NCI-H187 treated with DMSO at 0.1 percent for 48 hours (cell line): ENCODE measurements at regions not wholly inside any gene's neighbourhood (a gene's known extent, or its start where the extent isn't known, plus 50 kb on each side); places are given as distances from the start of the nearest gene placed in this dataset.

Experiments
- DNase-seq: peaks from one replicate; lab custom pipeline; 2025; lab: John Stamatoyannopoulos, UW

DNA sequence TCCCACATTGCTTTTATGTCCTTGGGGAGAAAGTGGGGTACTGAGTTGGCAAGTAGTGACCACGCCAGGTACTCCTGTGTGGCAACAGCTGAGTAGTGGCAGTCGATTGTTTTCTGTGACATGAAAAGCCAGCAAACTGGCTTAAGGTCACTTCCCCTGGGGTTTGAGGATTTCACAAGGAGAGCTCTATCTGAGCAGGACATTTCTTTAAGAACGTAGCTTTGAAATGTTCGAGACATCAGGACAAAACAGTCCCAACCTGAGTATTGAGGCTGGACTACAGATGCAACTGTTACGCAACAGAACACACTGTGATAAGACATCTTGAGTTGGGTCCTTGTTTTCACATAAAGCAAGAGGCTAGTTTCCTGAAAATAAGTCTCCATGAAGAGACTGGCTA is 146.7 kb upstream of the KLF14 start:
- DNase-seq, result no peak

DNA sequence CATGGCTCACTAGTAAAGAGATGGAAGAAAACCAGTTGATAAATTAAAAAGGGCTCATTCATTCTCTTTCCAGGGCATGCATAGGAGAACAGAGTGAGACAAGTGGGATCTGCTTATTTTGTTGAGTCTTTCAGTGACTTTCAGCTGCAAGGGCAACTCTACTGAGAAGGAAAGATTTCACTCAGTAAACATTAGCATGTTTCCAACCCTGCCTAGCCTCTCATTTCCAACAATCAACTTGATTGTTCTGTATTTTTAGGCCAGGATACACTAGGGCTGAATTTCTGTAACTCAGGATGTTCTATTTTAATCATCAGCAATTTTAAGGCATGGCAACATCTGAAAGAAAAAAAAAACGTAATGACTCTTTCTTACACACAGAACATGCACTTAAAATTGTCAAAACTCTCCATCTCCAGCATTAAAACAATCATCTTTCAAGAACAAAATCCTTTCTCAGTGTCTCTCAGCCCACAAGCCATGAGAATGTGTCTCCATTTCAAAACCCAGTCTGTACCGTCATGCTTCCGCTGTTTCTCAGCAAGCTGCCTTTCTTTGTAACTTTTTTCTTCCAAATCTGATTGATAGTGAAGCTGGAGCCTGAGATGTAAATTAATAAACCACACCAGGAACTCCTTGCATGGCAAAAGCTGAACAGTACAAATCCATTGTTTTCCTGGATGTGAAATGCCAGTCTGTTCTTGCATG is 147.2 kb upstream of the KLF14 start:
- no peak for DNase-seq

GRCh38 chr7:130881799-130882141 is 147.8 kb upstream of the KLF14 start:
- no peak for DNase-seq

DNA sequence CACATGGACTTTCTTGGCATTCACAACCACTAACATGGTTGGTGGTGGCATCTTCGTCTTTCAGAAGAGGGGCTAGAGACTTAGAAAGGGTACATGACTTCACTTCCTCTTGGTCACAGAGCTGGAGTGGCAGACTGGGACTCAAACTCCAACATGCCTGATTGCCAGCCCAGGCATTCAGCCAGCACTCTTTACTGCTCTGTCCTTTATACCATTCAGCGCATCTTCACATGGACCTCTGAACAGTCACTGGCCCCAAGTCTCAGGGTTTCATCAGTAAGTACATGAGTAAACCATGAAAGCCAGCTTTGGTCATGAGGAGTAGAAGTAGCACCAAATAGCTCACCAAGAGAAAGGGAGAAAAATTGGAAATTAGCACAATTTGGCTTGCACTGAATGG is 148.4 kb upstream of the KLF14 start:
- no peak for DNase-seq

DNA sequence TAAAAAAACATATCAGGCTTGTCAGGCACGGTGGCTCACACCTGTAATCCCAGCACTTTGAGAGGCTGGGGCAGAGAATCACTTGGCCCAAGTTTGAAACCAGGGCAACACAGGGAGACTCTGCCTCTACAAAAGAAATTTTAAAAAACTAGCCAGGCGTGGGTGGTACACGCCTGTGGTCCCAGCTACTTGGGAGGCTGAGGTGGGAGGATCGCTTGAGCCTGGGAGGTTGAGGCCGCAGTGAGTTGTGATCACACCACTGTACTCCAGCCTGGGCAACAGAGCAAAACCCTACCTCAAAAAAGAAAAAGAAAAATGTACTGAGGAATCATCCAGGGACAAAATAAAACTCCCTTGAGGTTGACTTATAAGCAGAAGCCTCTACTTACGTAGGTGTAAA is 149.9 kb upstream of the KLF14 start:
- no peak for DNase-seq

DNA sequence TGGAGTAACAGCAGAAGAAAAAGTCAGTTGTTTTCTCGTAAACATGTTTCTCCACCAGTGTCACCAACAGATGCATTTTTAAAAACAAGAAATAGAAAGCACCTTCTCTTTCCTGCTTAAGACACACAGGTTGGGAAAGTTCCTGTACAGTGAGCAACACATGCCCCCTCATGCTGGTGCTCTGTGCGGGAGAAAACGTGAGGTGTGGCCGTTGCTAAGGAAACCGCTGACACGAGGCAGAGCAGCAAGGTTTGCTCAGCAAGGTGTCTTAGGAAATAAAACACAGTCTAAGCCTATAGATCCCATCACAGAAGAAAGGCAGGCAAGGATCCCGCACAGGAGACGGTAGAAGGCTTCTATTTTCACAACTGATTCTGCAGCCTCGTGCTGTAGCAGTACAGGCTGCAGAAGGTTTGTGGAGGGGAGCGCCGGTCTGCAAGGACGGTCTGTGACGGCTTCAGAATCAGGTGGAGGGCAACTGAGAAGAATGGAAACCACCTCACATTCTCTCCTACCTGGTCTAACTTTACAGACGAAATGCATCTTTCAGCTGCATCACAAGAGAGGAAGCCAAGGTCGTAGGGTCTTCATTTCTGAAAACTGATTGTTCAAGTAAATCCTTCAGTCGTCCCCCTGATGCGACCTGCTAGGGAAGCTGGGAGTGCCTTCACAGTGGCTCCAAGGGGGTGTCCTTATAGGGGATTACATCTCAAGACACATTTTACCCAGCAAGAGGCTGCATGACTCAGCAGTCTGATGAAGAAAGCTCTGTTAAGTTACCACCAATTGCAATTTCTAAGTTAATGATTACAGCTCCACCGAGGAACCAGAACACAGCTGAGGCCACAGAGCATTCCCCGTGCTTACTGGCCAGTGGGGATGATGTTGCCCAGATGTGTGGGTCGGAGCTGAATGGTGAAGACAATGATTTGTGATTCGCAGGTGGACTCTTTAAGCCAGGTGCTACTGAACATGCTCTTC is 150.7 kb upstream of the KLF14 start:
- DNase-seq, result no peak

DNA sequence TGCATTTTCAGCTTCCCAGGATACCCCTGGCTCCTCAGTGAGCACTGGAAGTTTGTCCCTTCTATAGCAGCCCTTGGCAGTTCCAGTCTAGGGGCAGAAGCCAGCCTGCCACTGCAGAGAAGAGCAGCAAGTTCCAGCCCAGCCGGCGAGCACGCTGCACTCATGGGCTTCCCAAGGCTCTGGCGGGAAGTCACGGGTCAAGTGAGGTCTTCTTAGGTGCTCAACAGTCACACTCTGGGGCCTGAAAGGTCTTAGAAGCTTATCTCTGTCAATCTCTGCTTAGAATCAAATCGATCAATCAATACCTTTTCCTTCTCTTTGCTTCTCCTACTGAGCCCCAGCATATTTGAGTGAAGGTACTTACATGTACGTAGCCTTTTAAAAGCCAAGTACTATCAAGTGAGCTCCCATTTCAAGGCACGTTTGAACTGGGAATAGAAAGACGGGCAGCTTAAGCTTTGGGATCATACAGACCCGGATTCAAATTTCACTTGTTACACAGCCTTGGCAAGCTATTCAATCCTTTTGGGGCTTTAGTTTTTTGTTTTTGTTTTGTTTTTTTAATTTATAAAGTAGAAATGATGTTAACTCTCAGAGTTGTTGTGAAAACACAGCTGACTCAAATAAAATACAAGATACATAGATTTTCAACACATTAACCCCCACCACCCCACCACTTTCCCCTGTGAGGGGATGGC is 152.6 kb upstream of the KLF14 start:
- DNase-seq, result no peak

DNA sequence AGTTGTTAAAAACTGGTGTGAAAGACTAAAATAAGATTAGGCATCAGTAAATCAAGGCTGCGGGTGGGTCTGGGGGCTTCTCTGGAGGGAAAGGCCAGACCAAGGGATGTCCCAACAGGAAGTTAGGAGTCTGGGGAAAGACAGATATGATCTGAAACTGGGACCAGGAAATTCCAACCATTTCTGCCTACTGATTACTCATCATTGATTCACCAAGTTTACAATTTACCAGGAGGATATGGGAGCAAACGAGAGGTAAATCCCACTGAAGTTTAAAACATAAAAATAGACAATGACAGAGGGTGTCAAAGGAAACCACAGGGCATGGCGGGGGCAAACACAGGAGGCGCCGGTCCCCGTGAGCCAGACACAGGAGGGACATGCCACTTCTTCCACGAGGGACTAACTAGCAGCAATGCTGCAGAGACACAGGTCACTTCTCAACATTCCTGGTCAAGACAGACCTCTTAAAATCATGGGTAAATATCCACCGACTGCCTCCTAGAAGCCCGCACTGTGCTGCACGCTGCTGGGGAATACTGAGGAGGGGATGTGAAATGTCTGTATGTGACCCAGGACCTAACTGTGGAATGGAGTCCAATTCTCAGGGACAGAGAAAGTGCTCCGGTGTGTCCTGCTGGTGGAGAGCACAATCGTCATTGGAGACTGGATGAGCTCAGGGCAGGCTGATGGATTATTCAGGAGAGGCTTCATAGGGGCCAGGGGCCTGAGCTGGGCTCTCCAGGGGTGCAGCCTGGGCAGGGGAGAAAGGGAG is 153.4 kb upstream of the KLF14 start:
- DNase-seq, result no peak

DNA sequence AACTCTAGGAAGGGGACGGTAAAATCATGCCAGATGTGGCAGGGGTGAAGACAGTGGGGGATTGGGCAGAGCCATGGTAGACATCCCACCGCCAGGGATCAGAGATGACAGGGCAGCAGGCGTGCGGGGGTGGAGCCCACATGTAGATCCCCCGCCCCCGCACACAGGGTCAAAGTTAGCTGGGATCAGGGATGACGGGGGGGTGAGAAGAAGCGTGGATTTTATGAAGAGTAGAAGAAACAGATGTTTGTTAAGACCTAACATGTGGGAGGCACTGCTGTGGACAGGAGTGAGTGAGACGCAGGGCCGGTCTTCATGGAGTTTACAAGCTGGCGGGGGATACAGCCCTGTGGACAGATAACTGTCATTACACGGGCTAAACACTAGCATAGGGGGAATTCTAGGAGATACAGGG is 154.0 kb upstream of the KLF14 start:
- DNase-seq, result no peak

GRCh38 chr7:130888468-130888867 is 154.5 kb upstream of the KLF14 start:
- no peak for DNase-seq

DNA sequence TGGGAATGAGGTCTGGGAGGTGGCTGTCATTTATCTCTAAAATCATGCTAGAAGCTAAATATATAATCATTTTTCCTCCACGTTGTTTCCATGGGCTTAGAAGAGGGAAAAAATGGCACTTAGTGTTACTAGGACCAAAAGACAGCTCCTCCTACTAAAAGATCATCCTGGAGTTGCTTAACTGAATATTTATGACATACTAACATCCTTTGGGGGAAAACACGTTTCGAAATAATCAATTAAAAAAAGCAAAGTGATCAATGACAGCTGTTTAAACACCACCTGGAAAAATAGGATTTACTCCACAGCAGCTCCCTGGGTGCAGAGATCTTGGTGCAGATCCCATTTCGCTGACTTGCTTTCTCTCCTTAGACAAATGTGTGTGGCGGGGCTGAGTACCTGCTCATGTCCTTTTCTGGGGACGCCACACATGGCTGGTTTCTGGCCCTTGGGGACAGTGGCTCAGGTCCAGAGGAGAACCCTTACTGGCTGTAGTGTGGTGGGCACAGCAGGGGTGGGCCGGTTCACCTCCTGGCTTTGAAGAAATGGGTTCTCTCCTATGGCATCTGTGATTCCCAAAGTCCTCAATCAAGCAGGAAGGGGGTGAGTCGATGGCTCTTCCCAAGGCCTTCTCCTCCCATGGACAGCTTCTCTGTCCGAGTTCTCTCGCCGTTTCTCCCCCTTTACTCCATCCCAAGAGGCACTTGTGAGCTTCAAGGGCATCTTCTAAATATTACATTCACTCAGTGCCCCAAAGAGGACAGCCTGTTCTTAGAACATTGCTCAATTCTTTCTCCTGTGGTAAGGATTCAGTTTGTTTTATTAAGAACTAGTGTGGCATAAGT is 156.4 kb upstream of the KLF14 start:
- no peak for DNase-seq

DNA sequence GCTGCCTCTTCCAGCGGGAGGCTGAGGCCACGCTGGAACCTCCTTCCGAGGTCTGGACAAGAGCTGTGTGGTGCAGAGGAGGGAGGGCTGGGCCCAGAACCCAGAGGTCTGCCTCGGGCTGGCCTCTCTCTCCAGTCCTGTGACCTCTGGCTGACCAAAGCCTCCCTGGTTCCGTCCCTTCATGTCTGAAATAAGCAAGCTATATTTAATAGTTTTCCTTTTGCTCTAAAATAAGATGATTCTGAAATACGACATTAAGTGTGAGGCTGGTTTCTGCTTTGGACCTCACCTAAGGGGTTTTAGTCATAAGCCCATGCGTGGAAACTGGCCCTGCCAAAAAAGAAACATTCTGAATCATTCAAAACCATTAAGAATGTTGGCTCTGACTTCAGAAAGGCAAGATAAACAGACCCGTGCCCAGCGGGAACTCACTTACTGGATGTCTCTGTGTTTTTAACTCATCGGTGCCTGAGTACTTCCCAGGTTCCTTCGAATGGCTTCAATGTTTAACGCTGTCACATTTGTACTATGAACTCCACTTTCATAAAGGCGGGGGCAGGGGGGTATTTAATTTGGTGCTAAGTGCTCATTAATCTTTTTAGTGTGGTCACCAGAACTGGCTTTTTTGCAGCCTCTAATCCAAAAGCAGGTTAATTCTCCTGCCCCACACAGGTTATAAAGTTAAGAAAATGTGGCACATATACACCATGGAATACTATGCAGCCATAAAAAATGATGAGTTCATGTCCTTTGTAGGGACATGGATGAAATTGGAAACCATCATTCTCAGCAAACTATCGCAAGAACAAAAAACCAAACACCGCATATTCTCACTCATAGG is 157.5 kb upstream of the KLF14 start:
- DNase-seq, result no peak

- DNase-seq, result no peak
These were observed 159.5 kb upstream of the KLF14 start for GRCh38 chr7:130893441-130893894.

- DNase-seq, result no peak
These were observed 160.3 kb upstream of the KLF14 start for GRCh38 chr7:130894146-130894908.

DNA sequence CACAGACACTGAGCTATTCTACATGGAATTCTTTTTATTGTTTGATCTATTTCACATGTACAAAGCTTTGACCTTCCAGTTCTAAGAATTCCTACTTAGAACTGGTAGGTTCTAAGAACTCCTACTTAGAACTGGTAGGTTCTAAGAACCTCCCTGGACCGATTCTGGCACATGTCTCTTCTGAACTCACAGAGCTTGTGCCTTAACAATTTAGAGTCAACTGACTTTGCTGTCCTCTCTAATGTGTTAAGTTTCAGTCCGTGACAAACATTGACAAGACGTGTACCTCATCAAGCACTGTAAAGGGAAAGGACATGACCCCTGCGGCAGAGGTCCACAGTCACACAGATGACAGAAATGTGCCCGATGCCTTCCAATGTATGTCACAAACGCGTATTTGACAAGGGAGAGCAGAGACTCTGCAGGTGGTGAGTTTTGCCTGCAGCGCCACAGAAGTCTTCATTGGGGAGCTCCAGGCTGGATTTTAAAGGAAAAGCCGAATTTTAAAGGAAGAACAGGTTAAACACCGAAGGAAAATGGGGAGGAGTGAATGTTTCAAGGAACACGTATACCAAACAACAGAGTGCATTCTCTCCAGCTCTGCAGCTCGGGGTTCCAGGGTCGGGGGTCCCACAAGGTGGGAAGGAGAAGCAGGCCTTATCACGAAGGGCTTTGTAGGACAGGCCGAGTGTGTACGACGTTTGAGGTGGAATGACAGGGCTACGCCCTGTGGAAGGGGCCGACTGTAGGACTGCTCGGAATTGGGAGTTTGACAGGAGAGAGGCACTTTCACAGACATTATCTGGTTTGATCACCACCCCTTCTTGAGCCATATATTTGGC is 161.1 kb upstream of the KLF14 start:
- DNase-seq, result no peak

- DNase-seq, result no peak
These were observed 162.3 kb upstream of the KLF14 start for GRCh38 chr7:130896051-130896881.

DNA sequence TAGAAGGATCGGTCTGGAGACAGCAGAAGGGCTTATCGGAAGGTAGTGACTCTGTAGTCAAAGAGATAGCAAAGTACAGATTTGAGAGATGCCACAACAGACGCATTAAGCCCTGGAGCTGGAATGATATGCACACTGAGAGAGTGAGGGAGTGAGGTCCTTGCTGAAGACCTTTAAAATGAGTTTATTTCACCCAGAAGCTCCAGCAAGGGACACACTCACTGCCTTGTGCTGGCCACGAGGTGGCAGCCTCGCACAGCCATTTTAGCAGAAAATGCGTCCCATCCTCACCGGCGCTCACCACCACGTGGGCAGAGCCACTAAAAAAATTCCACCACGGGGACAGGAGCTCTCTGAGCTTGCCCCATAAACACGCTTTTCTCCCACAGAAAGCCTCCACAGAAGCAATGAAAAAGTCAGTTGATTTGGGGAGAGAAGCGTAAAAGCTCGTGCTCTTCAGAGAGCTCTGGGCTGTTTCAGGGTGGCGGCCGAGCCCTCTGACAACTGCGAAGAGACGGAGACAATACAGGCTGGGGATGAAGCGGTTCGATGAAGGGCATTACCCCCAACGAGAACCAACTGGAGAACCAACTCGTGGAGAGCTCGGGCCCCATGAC is 163.0 kb upstream of the KLF14 start:
- DNase-seq, result no peak
